Gastrocnemius medialis (tissue), 4 donors: ENCODE measurements at regions not wholly inside any gene's neighbourhood (a gene's known extent, or its start where the extent isn't known, plus 50 kb on each side); places are given as distances from the start of the nearest gene placed in this dataset.
"Not testable (repeated sequence)": the region's sequence is repeated elsewhere in the genome, so short reads cannot be mapped to it uniquely, and the experiment has no call there.

Experiments
- POLR2A ChIP-seq, 2 donors: fragments of 450-650 bp; IDR thresholded peaks; one replicate each; pipeline ENCODE4 v1.6.1; 2017; ENCODE audit warnings: antibody characterized with exemption in 2 of 2, mild to moderate bottlenecking in 2 of 2, moderate library complexity in 2 of 2
- TF ChIP-seq, protein P1 (sequence below), 5 experiments: fragments of 450-650 bp in 3 of 5; fragments of 200-600 bp in 2 of 5; sonication (generic) in 2 of 5; IDR thresholded peaks in 4 of 5; conservative IDR thresholded peaks in 1 of 5; 1 replicate in 4 of 5; 2 replicates in 1 of 5; pipeline ENCODE4 v1.5.1; 2016 to 2019; ENCODE audit warnings: antibody characterized with exemption in 5 of 5, mild to moderate bottlenecking in 3 of 5, moderate library complexity in 3 of 5

- TF ChIP-seq, protein P1, sequence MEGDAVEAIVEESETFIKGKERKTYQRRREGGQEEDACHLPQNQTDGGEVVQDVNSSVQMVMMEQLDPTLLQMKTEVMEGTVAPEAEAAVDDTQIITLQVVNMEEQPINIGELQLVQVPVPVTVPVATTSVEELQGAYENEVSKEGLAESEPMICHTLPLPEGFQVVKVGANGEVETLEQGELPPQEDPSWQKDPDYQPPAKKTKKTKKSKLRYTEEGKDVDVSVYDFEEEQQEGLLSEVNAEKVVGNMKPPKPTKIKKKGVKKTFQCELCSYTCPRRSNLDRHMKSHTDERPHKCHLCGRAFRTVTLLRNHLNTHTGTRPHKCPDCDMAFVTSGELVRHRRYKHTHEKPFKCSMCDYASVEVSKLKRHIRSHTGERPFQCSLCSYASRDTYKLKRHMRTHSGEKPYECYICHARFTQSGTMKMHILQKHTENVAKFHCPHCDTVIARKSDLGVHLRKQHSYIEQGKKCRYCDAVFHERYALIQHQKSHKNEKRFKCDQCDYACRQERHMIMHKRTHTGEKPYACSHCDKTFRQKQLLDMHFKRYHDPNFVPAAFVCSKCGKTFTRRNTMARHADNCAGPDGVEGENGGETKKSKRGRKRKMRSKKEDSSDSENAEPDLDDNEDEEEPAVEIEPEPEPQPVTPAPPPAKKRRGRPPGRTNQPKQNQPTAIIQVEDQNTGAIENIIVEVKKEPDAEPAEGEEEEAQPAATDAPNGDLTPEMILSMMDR (IDR thresholded peaks at IDR 0.05 in 4 of 5, conservative IDR thresholded peaks at IDR 0.05 in 1 of 5): not testable (repeated sequence)
- not testable (repeated sequence) for TF ChIP-seq POLR2A (IDR thresholded peaks at IDR 0.05)
Observed at GRCh38 chr15:77908752-77909111, 168.8 kb downstream of the TBC1D2B start.
